PFSK-1 (cell line): ENCODE measurements at regions not wholly inside any gene's neighbourhood (a gene's known extent, or its start where the extent isn't known, plus 50 kb on each side); places are given as distances from the start of the nearest gene placed in this dataset.

ENCODE experiments used
- FOXP2 ChIP-seq: optimal IDR thresholded peaks from 2 replicates; pipeline ENCODE3; 2011; ENCODE audit warnings: borderline replicate concordance, control low read depth, inconsistent platforms; ENCODE audit not compliant: insufficient read depth; ENCODE audit errors: extremely low read length, extremely low read depth
- POLR2AphosphoS5 ChIP-seq: IDR thresholded peaks from 2 replicates; pipeline ENCODE4 v1.6.1; 2012; ENCODE audit warnings: low read depth, mild to moderate bottlenecking, control low read depth, low read length, moderate library complexity
- REST ChIP-seq, 2 experiments: IDR thresholded peaks; 2 replicates each; pipeline versions ENCODE4 v1.6.1 to v1.8.0; 2011 to 2012; ENCODE audit warnings: low read depth in 2 of 2, low read length in 2 of 2, control low read depth in 1 of 2, inconsistent platforms in 1 of 2, mild to moderate bottlenecking in 1 of 2, moderate library complexity in 1 of 2; ENCODE audit not compliant: insufficient read depth in 1 of 2
- SIN3A ChIP-seq: IDR thresholded peaks from 2 replicates; pipeline ENCODE4 v1.6.1; 2012; ENCODE audit warnings: mild to moderate bottlenecking, low read length, moderate library complexity, borderline replicate concordance; ENCODE audit not compliant: insufficient read depth
- TAF1 ChIP-seq: IDR thresholded peaks from 2 replicates; pipeline ENCODE4 v1.6.1; 2012; ENCODE audit warnings: low read length, control low read depth, borderline replicate concordance; ENCODE audit not compliant: insufficient read depth

DNA sequence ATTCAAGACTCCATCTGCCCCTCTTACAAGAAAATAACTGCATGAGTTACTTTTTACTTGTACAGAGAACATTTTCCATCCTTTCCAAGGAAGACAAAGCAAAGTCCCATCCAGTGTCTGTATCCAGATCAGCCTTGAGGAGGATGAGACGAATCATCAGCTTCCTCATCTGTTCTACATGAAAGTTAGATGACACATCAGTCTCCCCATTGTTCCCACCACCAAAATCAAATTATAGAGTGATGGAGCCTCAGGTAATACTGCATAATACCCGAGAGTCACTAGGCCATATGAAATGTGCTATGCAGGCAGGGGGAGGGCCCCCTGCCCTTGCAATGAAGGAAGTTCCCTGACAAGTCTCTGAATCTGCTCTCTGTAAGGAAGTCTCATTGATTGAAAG, 1244.6 kb upstream of the SLC10A2 start:
- TF ChIP-seq REST (IDR thresholded peaks at IDR 0.05; ENCODE audit: insufficient read depth in 1 of 2, low read depth in 2 of 2, low read length in 2 of 2), result no peak
- TF ChIP-seq POLR2AphosphoS5, result no peak
- TF ChIP-seq TAF1, result no peak
- TF ChIP-seq SIN3A, result no peak
- no peak for TF ChIP-seq FOXP2
